ENCODE measurements at regions not wholly inside any gene's neighbourhood (a gene's known extent, or its start where the extent isn't known, plus 50 kb on each side); places are given as distances from the start of the nearest gene placed in this dataset.
A peak's percentile ranks its signal among the peaks of the same experiment; 100 is the strongest.

DNA sequence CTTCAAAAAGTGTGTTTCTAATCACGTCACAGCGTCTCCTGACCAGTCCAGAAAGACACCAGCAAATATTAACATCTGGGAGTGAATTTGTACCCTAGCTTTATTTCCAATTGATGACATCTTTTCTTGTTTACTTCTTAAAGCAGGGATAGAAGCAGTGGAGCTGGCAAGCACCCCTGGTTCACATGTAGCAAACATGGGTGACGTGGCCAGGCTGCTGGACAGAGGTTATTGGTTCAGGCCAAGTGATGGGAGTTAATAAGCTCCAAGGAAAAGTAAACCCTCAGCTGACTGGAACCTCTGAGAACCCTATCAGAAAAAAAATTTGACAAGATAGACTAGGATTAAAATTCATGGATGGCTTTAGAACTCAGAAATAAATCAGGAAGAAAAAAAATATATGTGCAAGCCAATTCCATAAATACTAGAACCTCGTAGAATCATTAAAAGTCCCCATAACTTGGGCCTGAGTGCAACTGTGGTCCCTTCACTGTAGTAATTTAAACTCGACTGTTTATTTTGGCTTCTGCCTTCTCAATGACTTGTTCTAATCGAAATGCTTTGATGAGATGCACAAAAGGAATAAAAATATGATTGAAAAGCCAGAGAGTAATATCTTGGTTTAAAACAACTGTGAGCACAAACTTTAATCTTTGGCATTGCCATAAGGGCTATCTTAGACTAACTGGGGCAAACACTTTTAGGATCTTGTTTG is 121.5 kb upstream of the CTAGE1 start:
- no peak for TF ChIP-seq JUND (IDR thresholded peaks at IDR 0.05; ENCODE audit: low read depth)
- in situ Hi-C loops (cut with HindIII; ENCODE audit: low pct_unique_long_range_greater_than_20kb, low sequenced_read_pairs) = no loop called here
- DNase-seq (ENCODE audit: low read depth in 1 of 2, low spot score in 1 of 2) = no peak

DNA sequence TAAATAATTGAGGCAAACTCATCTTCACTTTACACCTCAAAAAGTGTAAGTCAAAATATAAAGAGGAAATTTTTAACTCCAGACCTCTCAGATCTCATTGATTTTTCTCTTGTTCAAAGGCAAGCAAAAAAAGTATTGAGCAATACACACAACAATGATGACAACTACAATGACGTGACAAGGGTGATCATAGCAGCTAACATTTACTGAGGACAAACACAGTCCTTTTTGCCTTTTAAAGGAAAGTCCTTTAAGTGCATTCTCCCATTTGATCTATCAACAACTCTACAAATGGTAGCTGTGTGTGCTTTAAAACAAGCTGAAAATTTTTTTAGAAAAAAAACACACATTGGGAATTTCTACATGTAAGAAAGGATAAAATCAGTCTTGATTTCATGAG is 123.5 kb upstream of the CTAGE1 start:
- in situ Hi-C loops (cut with HindIII; ENCODE audit: low pct_unique_long_range_greater_than_20kb, low sequenced_read_pairs) = no loop called here
- TF ChIP-seq JUND (IDR thresholded peaks at IDR 0.05; ENCODE audit: low read depth) = no peak
- no peak for DNase-seq (ENCODE audit: low read depth in 1 of 2, low spot score in 1 of 2)

DNA sequence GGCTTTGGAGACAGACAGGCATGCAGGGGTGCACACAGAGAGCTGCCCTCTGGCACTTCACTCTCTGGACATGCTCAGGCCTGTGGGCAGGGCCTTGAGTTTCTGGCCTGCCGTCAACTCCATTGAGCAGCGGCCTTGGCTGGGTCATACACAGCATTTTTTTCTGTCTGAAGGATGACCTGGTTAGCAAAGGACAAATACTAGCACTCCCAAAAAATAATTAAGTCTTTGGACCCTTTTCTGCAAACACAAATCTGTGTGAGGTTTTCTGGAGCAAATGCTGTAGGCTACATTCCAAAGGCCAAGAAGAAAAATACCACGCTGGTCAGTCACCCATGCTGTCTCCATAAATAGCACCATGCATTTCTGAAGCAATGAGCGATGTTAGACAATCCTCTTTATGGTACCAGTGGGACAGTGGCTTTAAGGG is 124.7 kb upstream of the CTAGE1 start:
- peak in 1 of 2 experiments; percentile 90 for DNase-seq (ENCODE audit: low read depth in 1 of 2, low spot score in 1 of 2)
- TF ChIP-seq JUND (IDR thresholded peaks at IDR 0.05; ENCODE audit: low read depth) = no peak
- in situ Hi-C loops (cut with HindIII; ENCODE audit: low pct_unique_long_range_greater_than_20kb, low sequenced_read_pairs) = no loop called here

DNA sequence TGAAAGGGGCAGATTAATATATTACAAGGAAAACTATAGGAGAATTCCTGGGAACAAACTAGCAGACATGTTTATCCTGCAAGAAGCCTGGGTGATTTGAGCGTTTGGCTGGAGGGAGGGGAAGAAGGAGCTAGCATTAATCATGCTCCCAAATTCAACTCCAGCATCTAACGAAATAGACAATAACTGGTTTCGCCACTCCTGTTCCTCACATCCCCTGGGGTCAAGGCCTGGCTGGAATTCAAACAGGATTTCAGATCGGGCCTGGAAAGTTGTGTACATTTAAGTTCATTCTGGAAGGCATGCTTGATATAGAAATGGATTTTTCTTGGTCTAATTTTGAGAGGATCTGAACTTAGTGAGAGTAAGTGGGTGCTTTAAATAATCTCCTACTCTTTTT is 126.1 kb upstream of the CTAGE1 start:
- TF ChIP-seq JUND (IDR thresholded peaks at IDR 0.05; ENCODE audit: low read depth) = no peak
- in situ Hi-C loops (cut with HindIII; ENCODE audit: low pct_unique_long_range_greater_than_20kb, low sequenced_read_pairs) = no loop called here
- peak in 1 of 2 experiments; percentile 78 for DNase-seq (ENCODE audit: low read depth in 1 of 2, low spot score in 1 of 2)

DNA sequence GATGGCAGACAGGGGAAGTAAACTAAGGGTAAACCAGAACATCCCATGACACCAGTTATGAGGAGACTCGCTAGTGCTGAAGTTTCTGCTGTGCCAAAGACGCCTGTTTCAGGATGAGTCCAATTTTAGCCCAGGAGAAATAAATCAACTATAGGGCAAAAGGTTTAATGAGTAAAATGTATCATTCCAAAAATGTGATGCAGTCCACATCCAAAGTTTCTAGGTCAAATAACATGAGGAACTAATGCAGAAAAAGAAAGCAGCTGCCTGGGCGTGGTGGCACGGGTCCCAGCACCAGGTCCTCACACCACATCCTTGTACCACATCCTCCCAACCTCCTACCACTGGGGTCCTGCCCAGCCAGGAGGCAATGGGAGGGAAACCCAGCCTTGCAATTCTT is 126.9 kb upstream of the CTAGE1 start:
- DNase-seq (ENCODE audit: low read depth in 1 of 2, low spot score in 1 of 2) = no peak
- in situ Hi-C loops (cut with HindIII; ENCODE audit: low pct_unique_long_range_greater_than_20kb, low sequenced_read_pairs) = no loop called here
- no peak for TF ChIP-seq JUND (IDR thresholded peaks at IDR 0.05; ENCODE audit: low read depth)

DNA sequence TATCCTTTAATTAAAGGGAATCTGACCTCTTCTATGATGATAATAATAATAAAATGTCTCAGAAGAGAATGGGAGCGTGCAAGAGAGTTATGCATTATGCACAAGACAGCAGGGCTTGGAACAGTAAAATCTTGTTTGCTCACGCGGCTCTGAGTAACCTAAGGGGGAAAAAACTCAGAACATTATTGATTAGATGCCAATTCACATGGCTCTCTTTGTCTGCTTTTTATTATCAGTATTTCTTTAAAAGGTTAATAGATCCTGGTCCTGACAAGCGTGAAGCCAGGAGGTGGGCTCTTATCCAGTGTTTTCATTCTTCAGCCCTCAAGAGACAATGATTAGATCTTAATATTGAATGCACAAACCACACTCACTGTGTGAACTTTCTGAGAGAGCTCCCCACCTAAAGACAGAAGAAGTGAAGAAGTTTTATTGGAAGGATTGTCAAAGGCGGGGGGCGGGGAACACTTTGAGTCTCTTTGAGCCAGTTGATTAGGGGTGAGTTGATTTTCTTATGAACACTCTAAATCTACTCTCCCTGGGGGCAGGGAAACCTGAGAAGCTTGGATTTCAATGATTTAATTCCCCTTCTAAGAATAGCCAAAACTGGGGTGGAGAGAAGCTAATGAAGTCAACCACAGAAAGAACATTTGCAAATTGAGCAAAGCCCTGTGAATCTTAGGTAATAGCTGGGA is 127.5 kb upstream of the CTAGE1 start:
- no peak for TF ChIP-seq JUND (IDR thresholded peaks at IDR 0.05; ENCODE audit: low read depth)
- in situ Hi-C loops (cut with HindIII; ENCODE audit: low pct_unique_long_range_greater_than_20kb, low sequenced_read_pairs) = no loop called here
- DNase-seq (ENCODE audit: low read depth in 1 of 2, low spot score in 1 of 2) = no peak

DNA sequence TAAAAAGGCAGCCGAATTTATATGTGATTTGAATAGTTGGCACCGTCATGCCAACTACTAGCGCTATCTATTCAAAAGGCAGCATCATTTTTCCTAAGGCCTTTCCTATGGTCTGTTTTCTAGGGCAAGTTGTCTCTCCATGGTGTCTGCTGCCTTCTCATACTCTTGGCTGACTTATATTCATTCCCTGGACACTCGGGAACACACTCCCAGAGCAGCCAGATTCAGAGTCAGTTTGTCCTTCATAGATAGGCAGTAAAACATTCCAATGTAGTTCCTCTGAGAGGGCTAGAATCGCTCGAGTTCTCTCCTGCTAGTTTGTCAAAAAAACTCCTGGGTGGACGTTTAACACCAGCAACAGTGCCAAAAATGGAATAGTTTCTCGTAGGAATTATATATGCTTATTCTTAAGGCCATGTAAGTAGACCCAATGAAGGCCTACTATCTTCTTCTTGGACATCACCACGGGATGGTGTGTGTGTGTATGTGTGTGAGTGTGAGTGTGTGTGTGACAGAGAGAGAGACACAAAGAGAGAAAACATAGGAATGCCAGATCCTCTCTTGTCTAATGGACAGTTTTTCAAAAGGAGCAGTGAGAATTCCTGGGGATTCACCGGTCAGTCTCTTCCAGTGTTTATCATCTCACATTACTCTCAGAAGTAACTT is 129.3 kb upstream of the CTAGE1 start:
- no peak for TF ChIP-seq JUND (IDR thresholded peaks at IDR 0.05; ENCODE audit: low read depth)
- no peak for DNase-seq (ENCODE audit: low read depth in 1 of 2, low spot score in 1 of 2)
- in situ Hi-C loops (cut with HindIII; ENCODE audit: low pct_unique_long_range_greater_than_20kb, low sequenced_read_pairs) = no loop called here

DNA sequence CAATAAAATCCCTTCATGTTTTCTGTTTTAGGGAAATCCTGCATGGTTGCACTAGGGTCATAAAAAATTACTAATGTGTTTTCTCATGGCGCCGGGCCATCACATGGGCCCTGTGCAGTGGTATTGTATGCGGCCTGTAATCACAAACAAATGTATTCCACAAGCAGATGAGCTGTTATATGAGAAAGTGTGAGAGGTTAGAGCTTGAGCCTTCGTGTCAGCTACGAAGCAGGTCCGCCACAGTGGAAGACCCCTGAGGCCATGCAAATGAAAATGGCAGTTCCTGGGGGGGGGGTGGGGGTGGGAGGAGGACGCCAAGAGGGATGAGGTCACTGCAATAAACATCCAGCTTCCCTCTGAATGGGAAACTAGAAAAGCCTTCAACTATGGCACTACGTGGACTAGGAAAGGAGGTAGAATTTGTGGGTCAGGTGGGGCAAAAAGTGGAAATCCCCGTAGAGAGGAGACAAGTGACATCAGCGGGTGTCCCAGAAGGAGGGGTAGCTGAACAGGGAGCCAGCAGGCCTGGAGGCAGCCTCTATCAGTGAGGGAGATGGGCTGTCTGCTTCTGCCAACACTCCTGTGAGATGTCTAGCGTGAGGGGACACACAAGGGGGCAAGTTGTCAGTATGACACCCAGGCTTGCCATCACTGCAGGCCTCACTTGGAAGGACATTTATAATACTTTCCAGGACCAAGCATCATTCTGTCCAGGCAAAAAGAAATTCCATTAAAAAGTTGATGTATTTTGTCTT is 130.3 kb upstream of the CTAGE1 start:
- TF ChIP-seq JUND (IDR thresholded peaks at IDR 0.05; ENCODE audit: low read depth) = no peak
- no peak for DNase-seq (ENCODE audit: low read depth in 1 of 2, low spot score in 1 of 2)

DNA sequence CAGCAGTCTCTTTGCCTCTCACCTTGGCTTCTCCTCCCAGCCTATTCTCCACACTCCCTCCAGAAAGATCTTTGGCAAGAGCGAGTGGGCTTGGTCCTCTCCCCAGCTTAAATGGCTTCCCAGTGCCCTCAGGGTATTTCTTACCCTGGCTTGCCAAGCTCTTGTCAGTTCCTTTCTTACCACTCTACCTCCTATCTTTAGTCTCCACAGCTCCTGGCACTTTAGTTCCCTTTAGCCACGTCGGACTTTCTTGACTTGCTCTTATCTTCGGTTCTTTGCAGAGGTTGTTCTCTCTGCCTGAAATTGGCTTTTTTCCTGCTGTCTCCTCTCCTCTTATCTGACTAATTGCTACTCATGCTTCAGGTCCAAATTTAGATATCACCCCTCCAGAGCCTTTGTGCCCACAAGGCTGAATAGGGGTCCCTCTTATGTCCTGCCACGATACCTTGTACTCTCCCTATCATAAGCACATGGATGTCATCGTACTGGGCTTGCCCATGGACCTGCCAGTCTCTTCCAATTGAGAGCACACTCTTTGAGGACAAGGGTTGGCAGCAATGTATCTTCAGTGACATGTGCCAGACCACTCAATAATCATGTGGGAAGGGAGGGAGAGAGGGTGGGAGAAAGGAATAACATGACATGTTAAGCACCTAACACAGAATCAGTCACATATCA is 131.7 kb upstream of the CTAGE1 start:
- in situ Hi-C loops (cut with HindIII; ENCODE audit: low pct_unique_long_range_greater_than_20kb, low sequenced_read_pairs) = no loop called here
- TF ChIP-seq JUND (IDR thresholded peaks at IDR 0.05; ENCODE audit: low read depth) = no peak
- DNase-seq (ENCODE audit: low read depth in 1 of 2, low spot score in 1 of 2) = no peak

More for the DNA sequence above, 130.3 kb upstream of the CTAGE1 start:
- in situ Hi-C loops (cut with HindIII; ENCODE audit: low pct_unique_long_range_greater_than_20kb, low sequenced_read_pairs) = no loop called here

DNA sequence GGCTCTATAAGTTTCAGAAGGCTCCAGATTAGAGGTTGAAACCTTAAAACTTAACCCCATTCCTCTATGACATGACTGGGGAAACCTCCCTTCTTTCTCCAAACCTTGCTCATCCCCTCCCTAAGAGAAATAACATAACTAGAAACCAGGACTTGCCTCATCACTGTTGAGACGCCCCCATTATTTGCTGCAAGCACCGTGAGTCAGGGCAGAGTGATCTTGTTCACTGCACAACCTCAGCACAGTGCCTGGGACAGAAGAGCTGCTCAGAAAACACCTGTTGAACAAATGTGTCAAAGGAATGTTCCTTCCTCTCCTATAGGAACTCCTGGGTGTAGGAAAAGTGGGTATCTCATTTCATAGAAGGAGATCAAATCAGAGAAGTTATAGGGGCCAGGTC is 132.7 kb upstream of the CTAGE1 start:
- in situ Hi-C loops (cut with HindIII; ENCODE audit: low pct_unique_long_range_greater_than_20kb, low sequenced_read_pairs) = no loop called here
- DNase-seq (ENCODE audit: low read depth in 1 of 2, low spot score in 1 of 2) = no peak

DNA sequence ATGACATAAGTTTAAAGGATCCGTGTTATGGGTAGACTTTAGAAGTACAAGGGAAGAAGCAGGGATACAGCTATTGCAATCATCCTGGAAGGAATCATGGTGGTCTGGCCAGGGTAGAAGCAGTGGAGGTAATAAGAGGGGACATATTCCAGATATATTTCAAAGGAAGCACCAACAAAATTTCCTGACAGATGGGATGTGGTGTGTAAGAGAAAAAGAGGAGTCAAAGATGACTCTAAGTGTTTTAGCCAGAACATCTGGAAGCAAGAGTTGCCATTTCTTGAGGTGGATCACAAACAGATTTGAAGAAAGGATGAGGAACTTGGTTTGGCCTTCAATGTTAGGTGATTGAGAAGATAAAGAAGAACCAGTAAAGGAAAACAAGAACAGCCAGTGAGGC is 133.1 kb upstream of the CTAGE1 start:
- in situ Hi-C loops (cut with HindIII; ENCODE audit: low pct_unique_long_range_greater_than_20kb, low sequenced_read_pairs) = no loop called here
- TF ChIP-seq JUND (IDR thresholded peaks at IDR 0.05; ENCODE audit: low read depth) = no peak
- DNase-seq (ENCODE audit: low read depth in 1 of 2, low spot score in 1 of 2) = no peak

More for the DNA sequence above, 132.7 kb upstream of the CTAGE1 start:
- no peak for TF ChIP-seq JUND (IDR thresholded peaks at IDR 0.05; ENCODE audit: low read depth)

DNA sequence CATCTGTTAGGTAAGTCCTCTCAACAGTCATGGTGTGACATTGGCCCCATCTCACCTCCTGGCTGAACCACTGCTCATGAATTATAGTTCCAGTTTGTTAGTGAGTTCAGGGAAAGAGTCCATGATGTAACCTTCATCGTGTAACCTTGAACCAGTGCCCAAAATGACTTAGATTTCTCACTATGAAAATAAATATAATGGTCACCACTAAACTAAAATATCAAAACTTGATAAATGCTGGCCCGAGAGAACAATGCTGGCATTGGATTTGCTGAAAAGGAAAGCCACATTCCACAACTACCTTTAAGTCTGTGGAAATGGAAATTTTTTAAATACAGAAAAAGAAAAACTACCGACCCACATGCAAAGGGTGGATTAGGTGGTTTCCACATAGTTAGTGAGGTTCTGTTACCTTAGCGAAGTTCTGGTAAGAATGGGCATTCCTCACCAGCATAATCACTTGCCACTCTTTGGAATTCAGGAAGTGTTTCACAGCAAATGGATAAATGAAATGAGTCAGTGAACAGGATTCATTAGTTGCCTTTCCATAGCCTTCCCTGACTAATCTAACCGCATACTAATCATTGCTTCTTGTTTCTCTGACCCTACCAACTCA is 133.9 kb upstream of the CTAGE1 start:
- TF ChIP-seq JUND (IDR thresholded peaks at IDR 0.05; ENCODE audit: low read depth) = no peak
- in situ Hi-C loops (cut with HindIII; ENCODE audit: low pct_unique_long_range_greater_than_20kb, low sequenced_read_pairs) = no loop called here
- no peak for DNase-seq (ENCODE audit: low read depth in 1 of 2, low spot score in 1 of 2)

Data from T47D (cell line).